Mesendoderm (in vitro differentiated cells): ENCODE measurements at regions not wholly inside any gene's neighbourhood (a gene's known extent, or its start where the extent isn't known, plus 50 kb on each side); places are given as distances from the start of the nearest gene placed in this dataset.

Source experiments
- DNase-seq: peaks from one replicate; pipeline ENCODE4 v3.0.0; 2013
- H2AK5ac ChIP-seq: 2 replicates; pipeline ENCODE4 v1.6.1; 2013; ENCODE audit warnings: low read length, inconsistent platforms
- H2BK120ac ChIP-seq: 2 replicates; pipeline ENCODE4 v1.6.1; 2013; ENCODE audit warnings: low read depth, mild to moderate bottlenecking, low read length, moderate library complexity, mixed read lengths
- H2BK15ac ChIP-seq: replicated peaks from 2 replicates; pipeline ENCODE4 v1.6.1; 2013; ENCODE audit warnings: low read depth, mild to moderate bottlenecking, moderate library complexity
- H2BK5ac ChIP-seq: 2 replicates; pipeline ENCODE4 v1.6.1; 2013; ENCODE audit warnings: low read length, inconsistent platforms
- H3K18ac ChIP-seq: 2 replicates; pipeline ENCODE4 v1.6.1; 2013; ENCODE audit warnings: mild to moderate bottlenecking, low read length, mixed read lengths
- H3K23ac ChIP-seq: one replicate; pipeline ENCODE4 v1.6.1; 2013; ENCODE audit warnings: low read length
- H3K27ac ChIP-seq: 2 replicates; pipeline ENCODE4 v1.5.1; 2013; ENCODE audit warnings: low read depth, mild to moderate bottlenecking, inconsistent platforms, low read length, moderate library complexity
- H3K27me3 ChIP-seq: 2 replicates; pipeline ENCODE4 v1.6.1; 2013; ENCODE audit warnings: low read length, control low read depth, mild to moderate bottlenecking, inconsistent platforms; ENCODE audit not compliant: insufficient read depth, poor library complexity
- H3K36me3 ChIP-seq: 2 replicates; pipeline ENCODE4 v1.6.1; 2013; ENCODE audit warnings: low read length, inconsistent platforms; ENCODE audit not compliant: control insufficient read depth, insufficient read depth
- H3K4ac ChIP-seq: one replicate; pipeline ENCODE4 v1.6.1; 2013; ENCODE audit warnings: low read depth, mild to moderate bottlenecking, low read length, moderate library complexity
- H3K4me1 ChIP-seq: 2 replicates; pipeline ENCODE4 v1.6.1; 2013; ENCODE audit warnings: low read depth, low read length, inconsistent platforms; ENCODE audit not compliant: control insufficient read depth
- H3K4me2 ChIP-seq: 2 replicates; pipeline ENCODE4 v1.6.1; 2013; ENCODE audit warnings: low read length
- H3K4me3 ChIP-seq: 2 replicates; pipeline ENCODE4 v1.5.1; 2013; ENCODE audit warnings: mild to moderate bottlenecking, low read length
- H3K56ac ChIP-seq: one replicate; pipeline ENCODE4 v1.6.1; 2013; ENCODE audit warnings: low read length
- H3K79me1 ChIP-seq: 2 replicates; pipeline ENCODE4 v1.6.1; 2013; ENCODE audit warnings: low read length, inconsistent platforms
- H3K79me2 ChIP-seq: 2 replicates; pipeline ENCODE4 v1.6.1; 2013; ENCODE audit warnings: mild to moderate bottlenecking, low read length; ENCODE audit not compliant: control insufficient read depth, insufficient read depth
- H3K9ac ChIP-seq: 2 replicates; pipeline ENCODE4 v1.6.1; 2013; ENCODE audit warnings: low read length, inconsistent platforms
- H4K5ac ChIP-seq: one replicate; pipeline ENCODE4 v1.6.1; 2013; ENCODE audit warnings: low read length
- H4K8ac ChIP-seq: one replicate; pipeline ENCODE4 v1.6.1; 2013; ENCODE audit warnings: low read depth, mild to moderate bottlenecking, control low read depth, low read length, moderate library complexity
- WGBS: extraction: QIAGEN DNeasy Blood & Tissue Kit; methylation state at CpG from one replicate; pipeline ENCODE4 v1.1.7; 2013; ENCODE audit warnings: low lambda C conversion rate, missing lambda C conversion rate; ENCODE audit not compliant: insufficient coverage; ENCODE audit errors: extremely low coverage; 5-methylcytosine and 5-hydroxymethylcytosine counted together

DNA sequence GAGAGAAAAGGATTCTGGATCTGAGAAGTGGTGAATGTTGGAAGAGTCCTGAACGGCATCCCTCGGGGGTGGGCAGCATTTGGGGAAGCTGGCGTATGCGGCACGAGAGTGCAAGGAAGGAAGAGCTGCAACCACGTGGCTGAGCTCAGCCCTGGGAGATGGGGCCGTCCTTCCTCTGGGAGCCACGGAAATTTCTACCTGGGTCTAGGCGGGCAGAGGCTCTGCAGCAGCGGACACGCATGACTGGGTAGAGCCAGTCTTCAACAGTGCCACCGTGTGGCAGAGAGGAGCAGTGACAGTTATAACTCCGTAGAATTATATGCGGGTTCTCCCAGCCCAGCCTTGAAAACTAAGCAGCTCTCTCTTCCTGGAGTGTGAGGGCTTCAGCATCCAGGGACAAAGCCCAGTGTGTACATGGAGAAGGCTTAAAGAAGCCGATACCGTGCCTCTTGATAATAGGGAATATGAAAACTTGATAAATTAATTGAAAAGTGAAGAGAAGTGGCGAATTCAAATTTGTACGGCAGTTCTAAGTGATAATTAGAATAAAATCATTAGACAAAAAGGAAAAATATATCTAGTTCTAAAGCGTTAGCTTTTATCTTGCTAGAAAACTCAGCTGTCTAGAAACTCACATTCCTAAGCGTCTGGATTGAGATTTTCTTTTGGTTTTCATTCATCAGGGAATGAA, 82.9 kb upstream of the STXBP6 start:
- no peak overlapping the region for H3K18ac ChIP-seq
- no peak overlapping the region for H2AK5ac ChIP-seq
- H3K27me3 ChIP-seq = no peaks in the 10 kb centered on the region
- no peak overlapping the region for H3K4ac ChIP-seq
- no peaks in the 10 kb centered on the region for H3K36me3 ChIP-seq
- H3K4me1 ChIP-seq = peaks cover 3% of the 10 kb centered on the region
- no peak overlapping the region for H3K23ac ChIP-seq
- H2BK120ac ChIP-seq = no peak overlapping the region
- H3K9ac ChIP-seq = peak overlapping the region; percentile 2
- DNase-seq = peak; percentile 87
- peak overlapping the region; percentile 45 for H3K56ac ChIP-seq
- no peaks in the 10 kb centered on the region for H3K79me2 ChIP-seq
- no peak overlapping the region for H2BK15ac ChIP-seq
- no peak overlapping the region for H3K27ac ChIP-seq
- H2BK5ac ChIP-seq = no peak overlapping the region
- H3K79me1 ChIP-seq = no peaks in the 10 kb centered on the region
- H3K4me2 ChIP-seq = peak overlapping the region; percentile 4
- no peak overlapping the region for H4K8ac ChIP-seq
- no peak overlapping the region for H3K4me3 ChIP-seq
- H4K5ac ChIP-seq = no peak overlapping the region
- WGBS = 100% methylated on average over 2 of the region's 20 CpGs

- Histone ChIP-seq H3K27me3 (no peaks in the 10 kb centered on the region), H2BK15ac (no peak overlapping the region), H3K4me3 (no peak overlapping the region), H3K4ac (no peak overlapping the region), H3K4me2 (no peak overlapping the region), H2BK5ac (no peak overlapping the region), H4K8ac (no peak overlapping the region), H3K9ac (no peak overlapping the region), H2BK120ac (no peak overlapping the region), H3K4me1 (peaks cover 3% of the 10 kb centered on the region), H3K18ac (no peak overlapping the region), H3K27ac (no peak overlapping the region), H3K79me1 (no peaks in the 10 kb centered on the region), H4K5ac (no peak overlapping the region), H2AK5ac (no peak overlapping the region), H3K79me2 (no peaks in the 10 kb centered on the region), H3K23ac (no peak overlapping the region), H3K56ac (no peak overlapping the region), H3K36me3 (no peaks in the 10 kb centered on the region)
- no CpG with 5 or more reads among the region's 2 CpGs for WGBS
- DNase-seq = no peak
These were observed 82.1 kb upstream of the STXBP6 start for GRCh38 chr14:25132094-25132493.

- Histone ChIP-seq H3K27me3 (no peaks in the 10 kb centered on the region), H3K79me2 (no peaks in the 10 kb centered on the region), H2BK5ac (no peak overlapping the region), H3K27ac (no peak overlapping the region), H2BK120ac (no peak overlapping the region), H3K4me2 (no peak overlapping the region), H3K79me1 (no peaks in the 10 kb centered on the region), H3K56ac (no peak overlapping the region), H3K4ac (no peak overlapping the region), H3K4me1 (no peaks in the 10 kb centered on the region), H3K36me3 (no peaks in the 10 kb centered on the region), H3K23ac (no peak overlapping the region), H3K9ac (no peak overlapping the region), H3K4me3 (no peak overlapping the region), H2BK15ac (no peak overlapping the region), H4K5ac (no peak overlapping the region), H4K8ac (no peak overlapping the region), H3K18ac (no peak overlapping the region), H2AK5ac (no peak overlapping the region)
- WGBS = no CpG with 5 or more reads among the region's 3 CpGs
- no peak for DNase-seq
These were observed 72.9 kb upstream of the STXBP6 start for GRCh38 chr14:25122843-25123242.

DNA sequence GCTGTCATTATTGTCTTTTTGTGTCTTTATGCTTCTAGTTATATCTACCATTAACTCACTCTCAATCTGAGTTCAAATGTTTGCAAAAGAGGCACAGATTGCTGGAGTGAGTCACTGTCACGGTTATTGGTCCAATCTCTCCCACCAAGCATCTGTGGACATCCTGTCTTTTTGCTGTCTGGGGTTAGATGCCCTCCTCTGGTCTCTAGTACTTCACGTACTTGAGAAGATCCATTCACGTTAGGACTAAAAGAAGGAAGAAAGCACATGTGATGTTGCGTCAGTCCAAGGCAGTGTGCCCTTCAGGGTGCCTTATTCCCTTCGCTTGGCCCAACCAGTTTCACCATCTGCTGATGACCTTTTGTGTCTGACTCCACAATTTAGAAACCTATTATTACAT, 72.3 kb upstream of the STXBP6 start:
- H3K79me1 ChIP-seq = no peaks in the 10 kb centered on the region
- no CpG with 5 or more reads among the region's 5 CpGs for WGBS

GRCh38 chr14:25121337-25122129, 71.6 kb upstream of the STXBP6 start:
- Histone ChIP-seq H3K79me1 (no peaks in the 10 kb centered on the region), H3K27me3 (no peaks in the 10 kb centered on the region), H3K4me1 (no peaks in the 10 kb centered on the region), H3K56ac (no peak overlapping the region), H2BK15ac (no peak overlapping the region), H4K8ac (no peak overlapping the region), H2BK5ac (no peak overlapping the region), H3K4me3 (no peak overlapping the region), H3K18ac (no peak overlapping the region), H3K27ac (no peak overlapping the region), H2BK120ac (no peak overlapping the region), H3K79me2 (no peaks in the 10 kb centered on the region), H2AK5ac (no peak overlapping the region), H3K36me3 (no peaks in the 10 kb centered on the region), H3K4me2 (no peak overlapping the region), H3K4ac (no peak overlapping the region), H3K23ac (no peak overlapping the region), H4K5ac (no peak overlapping the region), H3K9ac (no peak overlapping the region)
- WGBS = no CpG with 5 or more reads among the region's 3 CpGs
- peak; percentile 38 for DNase-seq

More for the DNA sequence above, 72.3 kb upstream of the STXBP6 start:
- H2BK5ac ChIP-seq = no peak overlapping the region
- no peaks in the 10 kb centered on the region for H3K36me3 ChIP-seq
- H3K79me2 ChIP-seq = no peaks in the 10 kb centered on the region
- H3K56ac ChIP-seq = no peak overlapping the region
- DNase-seq = no peak
- no peak overlapping the region for H3K23ac ChIP-seq
- no peak overlapping the region for H4K5ac ChIP-seq
- no peak overlapping the region for H3K27ac ChIP-seq
- no peak overlapping the region for H2AK5ac ChIP-seq
- no peak overlapping the region for H3K9ac ChIP-seq
- no peak overlapping the region for H3K4ac ChIP-seq
- H3K27me3 ChIP-seq = no peaks in the 10 kb centered on the region
- peak overlapping the region; percentile 23 for H3K18ac ChIP-seq
- H4K8ac ChIP-seq = no peak overlapping the region
- H3K4me1 ChIP-seq = no peaks in the 10 kb centered on the region
- no peak overlapping the region for H2BK15ac ChIP-seq
- H3K4me3 ChIP-seq = no peak overlapping the region
- no peak overlapping the region for H3K4me2 ChIP-seq
- no peak overlapping the region for H2BK120ac ChIP-seq
